ENCODE measurements at regions not wholly inside any gene's neighbourhood (a gene's known extent, or its start where the extent isn't known, plus 50 kb on each side); places are given as distances from the start of the nearest gene placed in this dataset.
A peak's percentile ranks its signal among the peaks of the same experiment; 100 is the strongest.
"Not testable (repeated sequence)": the region's sequence is repeated elsewhere in the genome, so short reads cannot be mapped to it uniquely, and the experiment has no call there.

DNA sequence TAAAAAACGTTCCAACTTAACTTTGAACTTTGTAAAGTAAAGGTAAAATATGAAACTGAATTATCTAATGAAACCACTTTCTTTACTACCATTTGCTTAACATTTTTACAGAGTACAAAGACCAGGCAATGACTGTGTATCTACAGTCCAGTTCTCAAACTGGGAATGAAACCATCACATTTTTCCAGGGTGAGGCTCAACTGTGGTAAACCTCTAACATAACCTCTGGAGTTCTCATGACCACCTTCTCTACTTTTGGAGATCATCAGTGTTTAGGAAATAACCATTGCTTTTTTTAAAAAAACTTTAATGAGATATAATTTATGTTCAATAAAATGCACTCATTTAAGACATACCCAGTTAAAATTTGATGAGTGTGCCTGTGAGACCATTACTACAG is 223.5 kb downstream of the RNF152 start:
- DNase-seq: no peak

DNA sequence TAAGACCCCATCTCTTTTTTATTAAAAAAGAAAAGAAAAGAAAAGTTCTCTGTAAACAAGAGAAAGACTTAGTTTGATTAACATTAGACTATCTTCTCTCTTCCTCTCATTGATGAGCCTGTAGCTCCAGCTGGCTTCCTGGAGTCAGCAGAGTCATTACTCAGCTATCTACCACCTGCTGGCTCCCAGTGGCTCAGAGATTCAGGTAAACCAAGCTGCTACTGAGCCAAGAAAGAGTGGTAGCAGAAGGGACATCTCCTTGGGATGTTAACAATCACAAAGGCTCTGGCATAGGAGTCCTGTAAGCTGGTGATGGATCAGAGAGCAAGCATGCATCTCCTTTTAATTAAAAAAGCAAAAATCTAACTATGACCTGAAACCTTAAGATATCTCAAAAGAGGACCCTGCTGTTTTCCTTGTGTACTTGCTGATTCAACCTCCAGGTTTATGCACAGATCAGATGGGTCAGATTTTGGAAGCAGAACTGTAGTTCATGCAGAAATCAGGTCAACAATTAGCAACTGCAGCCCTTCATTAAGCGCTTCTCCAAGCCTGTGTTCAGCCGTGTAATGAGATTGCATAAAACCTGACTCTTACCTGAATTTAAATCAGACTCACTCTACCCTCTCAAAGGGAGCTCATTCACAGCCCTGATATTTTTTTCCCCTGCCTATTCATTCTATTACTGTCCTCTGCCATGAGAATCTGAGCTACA is 225.8 kb downstream of the RNF152 start:
- DNase-seq: no peak

DNA sequence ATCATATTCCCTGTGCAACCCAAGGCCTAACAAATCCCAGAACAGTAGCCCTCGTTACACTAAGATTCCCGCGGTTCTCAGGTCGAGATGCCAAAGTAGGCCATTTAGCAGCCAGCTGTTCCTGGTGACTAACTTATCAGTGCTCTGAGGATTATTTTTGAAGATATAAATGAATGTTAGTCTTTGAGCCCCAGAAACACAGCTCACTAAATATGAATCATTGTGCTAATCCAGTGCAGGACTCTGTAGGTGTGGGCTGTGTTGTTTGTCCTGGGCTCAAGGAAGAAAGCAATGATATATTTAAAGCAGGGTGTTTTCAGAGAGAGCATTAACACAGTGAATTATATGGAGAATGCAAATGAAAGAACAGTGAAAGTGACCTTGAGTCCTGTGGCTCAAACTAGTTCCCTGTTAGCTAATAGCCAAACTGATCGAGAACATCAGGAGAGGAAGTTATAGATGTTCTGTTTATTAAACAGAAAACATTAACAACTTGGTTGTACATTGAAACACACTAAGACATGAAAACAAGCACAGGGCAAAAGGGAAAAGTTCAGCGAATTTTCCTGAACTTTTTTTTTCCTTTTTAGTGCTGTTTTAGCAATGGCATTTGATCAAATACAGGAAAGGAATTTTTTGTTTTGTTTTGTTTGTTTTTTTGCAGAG is 228.3 kb downstream of the RNF152 start:
- no peak for DNase-seq

DNA sequence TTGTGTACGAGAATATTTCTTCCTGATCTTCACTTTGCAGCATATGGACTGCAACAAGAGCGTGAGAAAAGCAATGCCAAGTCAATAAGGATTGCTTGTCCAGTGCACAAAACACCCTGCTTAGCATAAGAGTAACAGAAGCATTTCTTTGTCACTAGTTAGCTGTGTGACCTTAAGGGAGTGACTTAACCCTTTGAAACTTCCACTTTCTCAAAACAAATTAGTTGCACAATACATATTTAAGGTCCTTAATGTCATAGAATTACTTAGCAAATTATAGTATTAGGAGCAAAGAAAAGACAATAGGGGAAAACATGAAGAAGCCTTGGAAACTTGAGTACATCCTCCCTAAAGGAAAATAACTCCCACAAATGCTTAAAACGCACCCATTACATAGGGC is 230.1 kb downstream of the RNF152 start:
- DNase-seq: no peak

DNA sequence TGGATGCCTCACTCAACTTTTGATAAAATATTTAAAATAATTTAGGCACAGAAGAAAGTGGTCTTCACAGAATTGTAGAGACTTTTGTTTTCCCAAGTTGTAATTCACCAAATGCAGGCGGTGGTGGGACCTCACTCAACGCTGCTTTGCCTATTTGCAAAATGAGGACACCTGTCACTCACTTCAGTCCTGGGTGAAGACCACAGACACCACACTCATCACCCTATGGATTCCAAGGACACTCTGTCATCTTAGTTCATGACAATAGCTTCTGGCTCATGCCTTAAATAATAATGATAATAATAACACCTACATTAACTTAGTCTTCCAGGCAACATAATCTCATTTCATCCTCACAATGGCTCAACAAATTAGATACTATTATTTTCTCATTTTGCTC is 234.4 kb downstream of the RNF152 start:
- no peak for DNase-seq

DNA sequence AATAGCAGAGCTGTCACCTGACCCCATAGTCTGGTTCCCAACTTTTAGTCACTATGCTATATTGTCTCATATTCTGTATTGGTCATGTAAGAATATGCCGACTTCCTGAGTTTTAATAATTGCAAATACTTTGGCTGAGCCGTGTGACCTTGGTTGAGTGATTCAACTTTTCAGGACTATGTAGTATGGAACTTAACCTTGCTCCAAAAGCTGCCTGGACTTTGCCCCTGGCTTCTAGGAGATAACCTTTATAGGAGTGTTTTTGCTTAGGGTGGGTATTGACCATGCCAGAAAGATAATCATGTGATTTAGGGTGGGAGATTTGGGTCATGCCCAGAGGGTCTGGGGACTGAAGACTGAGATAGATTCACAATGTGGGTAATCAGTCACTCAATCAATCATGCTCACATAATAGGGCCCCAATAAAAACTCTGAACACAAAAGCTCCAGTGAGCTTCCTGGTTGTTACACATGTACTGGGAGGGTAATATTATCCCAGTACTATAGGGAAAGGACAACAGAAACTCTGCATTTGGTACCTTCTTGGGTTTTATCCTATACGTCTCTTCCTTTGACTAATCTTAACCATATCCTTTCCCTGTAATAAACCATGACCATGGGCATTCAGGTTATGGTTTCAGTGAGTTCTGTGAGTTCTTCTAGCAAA is 235.6 kb downstream of the RNF152 start:
- DNase-seq: no peak

DNA sequence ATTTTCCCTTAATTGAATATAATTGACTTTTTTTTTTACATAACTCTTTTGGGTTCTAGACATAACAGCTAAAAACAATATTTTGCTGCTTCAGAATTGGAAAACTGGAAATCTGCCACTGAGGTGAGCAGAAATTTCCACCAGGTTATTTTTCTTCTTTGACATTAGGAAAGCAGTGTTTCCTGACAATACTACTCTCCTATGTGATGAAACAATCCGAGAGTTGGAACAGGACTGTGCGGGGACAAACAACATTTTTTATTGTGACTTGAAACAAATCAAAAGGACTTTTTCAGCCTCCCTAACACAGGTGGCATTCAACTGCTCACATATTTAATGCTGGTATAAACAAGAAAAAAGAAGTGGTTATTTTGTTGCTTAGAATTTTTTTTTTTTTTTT is 237.2 kb downstream of the RNF152 start:
- DNase-seq: no peak

DNA sequence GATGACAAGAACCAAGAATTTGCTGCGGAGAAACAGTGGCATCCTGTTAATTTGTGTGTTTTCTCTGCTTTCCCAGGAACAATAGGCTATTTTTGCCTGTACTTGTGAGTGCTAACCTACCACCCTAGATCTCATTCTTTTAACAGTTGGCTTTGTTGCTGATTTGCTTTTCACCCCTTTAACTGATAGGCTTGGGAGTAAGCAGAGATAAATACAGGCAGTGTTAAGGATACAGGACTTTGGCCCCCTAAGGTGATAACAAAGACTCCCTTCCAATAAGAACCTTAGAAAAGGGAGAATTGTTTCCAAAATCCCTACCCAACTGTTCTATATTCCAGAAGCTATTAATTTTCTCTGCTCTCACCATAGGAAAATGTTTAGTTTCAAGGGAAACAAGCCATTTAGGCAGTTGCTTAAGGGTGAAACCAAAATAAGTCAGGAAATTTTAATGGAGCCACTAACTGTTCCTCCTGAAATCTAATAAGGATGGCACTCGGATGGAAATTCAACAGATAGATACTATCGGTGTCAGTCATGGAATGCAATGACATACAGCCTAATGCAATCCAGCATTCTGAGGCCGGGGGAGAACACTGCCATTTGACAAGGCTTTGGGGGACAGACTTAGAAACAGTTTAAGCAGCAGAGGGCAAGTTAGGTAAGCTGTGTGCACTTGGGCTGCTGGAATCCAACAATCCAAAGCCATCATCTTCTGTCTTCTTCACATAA is 238.8 kb downstream of the RNF152 start:
- DNase-seq: no peak

DNA sequence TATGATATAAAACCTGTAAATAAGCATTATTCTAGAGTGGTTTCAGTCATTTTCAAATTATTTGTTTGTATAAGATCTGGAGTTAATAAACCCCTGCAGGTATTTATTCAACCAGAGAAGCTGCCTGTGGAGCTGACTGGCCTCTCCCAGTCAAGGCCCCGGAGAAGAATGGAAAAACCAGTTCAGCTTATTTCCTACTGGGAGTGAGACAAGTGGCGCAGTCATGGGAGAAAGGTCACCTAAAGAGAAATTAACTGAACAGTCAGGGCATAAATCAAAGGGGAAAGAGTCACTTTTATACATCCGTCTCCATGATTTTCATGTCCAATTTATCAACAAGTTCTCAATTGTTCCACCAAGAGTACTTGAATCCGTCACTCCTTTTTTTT is 240.9 kb downstream of the RNF152 start:
- DNase-seq: no peak

DNA sequence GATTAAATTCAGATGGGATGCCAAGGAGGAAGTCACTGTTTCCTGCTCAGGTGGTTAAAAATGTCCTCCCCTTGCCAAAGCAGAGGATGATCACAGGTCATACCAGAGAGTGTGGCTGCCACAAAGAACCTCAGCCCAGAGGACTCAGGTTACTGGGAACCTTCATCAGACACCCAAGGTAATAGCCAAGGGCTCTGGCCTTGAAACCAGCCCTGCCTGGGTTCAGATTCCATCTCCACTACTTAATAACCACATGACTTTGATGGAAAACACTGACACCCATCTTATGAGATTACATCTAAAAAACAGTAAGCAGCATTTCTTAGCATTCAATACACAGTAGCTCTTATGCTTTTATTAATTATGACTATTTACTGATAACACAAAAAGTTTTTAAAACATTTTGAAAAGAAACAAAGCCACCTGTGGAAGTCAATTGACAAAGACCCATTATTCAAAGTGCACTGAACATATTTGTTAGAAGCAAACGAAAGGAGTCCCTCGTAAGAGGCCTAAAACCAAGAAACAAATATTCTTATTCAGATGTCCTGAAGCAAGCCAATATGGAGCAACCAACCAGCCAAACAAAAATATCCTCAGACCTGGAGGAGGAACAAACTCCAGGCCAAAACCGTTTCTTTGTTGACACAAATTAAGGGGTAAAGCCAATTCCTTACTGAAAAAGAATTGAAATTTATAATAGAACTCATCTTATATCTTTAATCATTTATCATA is 241.5 kb downstream of the RNF152 start:
- DNase-seq: no peak

DNA sequence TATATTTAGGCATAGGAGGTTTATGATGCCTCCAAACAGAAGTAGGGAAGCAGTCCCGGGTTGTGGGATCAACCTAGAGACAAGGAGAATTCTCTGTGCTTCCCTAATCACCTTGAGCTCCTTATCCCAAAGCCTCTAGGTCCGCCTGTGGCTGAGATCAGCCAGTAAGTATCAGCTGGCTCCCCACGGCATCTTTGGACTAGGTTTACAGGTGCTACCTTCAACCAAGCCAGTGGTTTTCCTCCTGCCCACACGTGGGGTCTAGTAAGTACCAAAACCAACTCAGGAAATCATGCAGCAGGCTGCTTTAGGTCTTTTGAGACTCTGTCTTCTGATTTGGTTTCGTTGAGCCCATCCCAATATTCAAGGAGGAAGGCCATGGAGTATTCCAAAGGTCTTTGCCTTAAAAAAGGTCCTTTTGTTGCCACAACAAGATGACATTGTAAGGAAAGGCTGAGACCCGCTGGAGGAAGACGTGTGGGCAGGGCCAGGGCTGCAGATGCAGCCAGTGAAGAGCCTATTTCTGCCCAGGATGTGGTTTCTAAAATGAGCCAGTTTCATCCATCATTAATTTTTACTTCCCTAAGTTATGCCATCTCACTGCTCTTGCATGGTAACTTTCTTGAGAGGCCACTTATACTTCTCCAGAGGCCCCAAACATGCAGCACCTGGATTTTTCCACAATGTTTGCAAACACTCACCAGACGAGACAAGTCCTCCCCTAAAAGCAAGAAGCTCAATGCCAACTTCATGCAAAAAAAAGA is 248.7 kb downstream of the RNF152 start:
- no peak for DNase-seq

DNA sequence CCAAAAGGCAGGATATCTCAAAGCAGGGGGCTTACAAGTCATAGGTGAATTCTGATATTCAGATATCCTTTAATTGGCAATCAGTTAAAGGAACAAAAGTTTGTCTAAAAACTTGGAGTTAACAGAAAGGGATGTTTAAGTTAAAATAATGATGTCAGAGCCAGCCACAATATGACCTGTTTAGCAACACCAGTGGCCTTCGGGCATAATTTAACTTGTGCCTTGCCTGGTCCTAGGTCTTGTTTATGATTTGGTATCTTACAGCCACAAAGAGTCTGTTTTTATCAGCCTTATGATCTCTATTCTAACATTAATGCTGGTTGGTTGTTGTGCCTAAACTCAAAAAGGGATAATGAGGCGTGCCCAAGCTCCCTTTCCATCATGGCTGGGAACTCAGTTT is 252.9 kb downstream of the RNF152 start:
- DNase-seq: no peak

DNA sequence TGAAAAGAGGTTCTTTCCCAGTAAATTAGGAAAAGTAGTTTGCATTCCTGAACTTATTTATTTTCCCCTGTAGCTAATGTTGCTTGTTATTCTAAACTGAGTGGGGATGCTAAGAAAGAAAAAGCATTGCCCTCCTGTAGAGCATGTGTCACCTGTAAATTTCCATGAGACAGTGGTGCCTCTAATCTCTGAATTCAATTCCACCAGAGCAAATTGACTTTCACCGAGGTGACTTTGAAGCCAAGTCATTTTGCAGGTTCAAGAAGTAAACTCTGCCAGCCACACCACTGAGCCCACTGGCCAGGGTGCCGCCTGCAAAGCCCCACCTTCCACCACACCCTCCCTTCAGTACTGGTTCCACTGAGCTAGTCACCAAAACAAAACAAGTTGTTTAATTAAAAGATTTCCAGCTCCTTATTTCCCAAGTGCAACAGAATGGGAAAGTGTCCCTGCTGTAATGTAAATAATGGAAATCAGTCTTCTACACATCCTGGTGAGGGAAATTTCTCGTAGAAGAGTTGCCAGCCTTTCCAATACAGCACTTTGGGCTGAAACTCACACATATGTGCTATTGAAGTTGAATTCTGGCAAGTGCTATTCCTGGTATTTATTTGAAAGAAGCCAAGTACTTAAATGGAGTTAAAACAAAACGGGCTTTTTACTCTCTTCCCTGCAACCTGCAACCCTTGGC is 254.8 kb downstream of the RNF152 start:
- DNase-seq: no peak

DNA sequence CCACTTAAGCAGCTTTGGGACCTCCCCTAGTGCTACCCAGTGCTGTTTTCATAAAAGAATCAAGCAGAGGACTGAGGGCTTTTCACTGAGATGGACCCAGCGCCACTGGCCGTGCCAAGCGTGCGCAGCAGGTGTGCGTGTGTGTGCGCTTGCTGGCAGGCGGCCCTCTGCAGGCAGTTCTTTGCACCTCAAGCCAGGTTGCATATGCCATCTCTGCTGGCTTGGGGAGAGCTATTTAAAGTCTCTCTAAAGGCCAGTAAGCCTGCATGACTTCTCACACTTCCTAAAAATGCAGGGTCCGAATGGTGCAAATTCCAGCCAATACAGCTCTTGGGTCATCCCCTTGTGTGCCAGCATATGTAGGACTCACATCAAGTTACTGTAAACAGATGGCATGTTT is 255.5 kb downstream of the RNF152 start:
- no peak for DNase-seq

DNA sequence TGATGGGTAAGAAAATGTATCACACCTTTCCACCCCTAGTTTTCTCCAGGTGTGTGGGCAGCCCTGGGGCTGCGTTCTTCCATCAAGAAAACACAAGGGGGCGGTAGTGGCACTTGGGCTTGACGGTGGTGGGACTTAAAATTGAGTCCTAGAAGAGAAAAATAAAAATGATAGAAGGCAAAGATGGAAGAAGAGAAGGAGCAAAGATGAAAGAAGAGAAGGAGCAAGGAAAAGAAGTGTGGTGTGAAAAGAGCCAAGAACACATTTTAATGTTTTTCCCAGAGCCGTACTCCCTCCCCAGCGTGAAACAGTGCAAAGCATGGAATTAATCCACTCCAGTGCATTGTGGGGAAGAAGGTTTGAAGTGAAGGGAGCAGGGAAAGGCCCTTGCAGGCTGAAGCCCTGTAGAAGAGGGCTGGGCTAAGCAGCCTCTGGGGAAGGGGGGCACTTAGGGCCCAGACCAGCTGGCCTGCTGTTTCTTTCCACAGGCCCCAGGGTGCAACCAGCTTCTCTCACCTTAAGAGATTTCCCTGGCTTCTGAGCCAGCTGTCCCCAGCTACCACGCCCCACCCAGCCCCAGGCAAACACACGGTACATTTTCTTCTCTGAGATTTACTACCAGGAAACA is 256.8 kb downstream of the RNF152 start:
- DNase-seq: peak; percentile 27

DNA sequence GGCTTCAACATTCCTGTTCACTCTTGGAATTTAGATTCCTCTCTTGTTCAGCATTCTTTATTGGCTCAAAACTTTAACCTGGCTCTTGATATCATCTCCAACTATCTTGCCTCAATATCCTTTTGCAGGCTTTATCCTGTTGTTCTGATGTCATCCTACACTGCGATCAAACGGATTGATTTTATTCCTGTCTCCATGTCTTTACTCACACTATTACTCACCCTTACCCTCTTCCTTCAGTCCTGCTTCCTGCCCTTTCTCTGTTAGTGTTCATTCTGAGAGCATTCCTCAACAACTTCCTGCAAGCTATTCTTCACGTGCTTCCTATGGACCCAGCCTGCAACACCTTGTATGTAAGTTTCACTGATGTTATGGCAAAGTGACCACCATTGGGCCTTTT is 264.7 kb downstream of the RNF152 start:
- DNase-seq: no peak

DNA sequence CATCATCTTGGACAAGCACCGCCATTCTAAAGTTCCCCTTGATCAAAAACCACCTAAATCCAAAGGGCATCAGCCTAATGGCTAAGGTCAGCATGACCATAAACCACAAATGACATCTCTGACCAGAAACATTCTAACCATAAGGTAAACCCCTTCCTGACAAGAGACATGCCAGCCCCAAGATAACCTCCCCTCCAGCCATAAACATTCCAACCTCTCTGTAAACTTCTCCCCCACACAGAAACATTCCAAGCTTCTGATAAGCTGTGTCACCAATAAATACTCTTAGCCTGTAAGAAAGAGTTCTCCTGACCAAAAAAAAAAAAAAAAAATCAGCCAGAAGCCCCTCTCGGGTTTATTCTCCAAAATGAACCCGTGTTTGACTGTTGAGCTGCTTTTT is 268.2 kb downstream of the RNF152 start:
- DNase-seq: not testable (repeated sequence)

DNA sequence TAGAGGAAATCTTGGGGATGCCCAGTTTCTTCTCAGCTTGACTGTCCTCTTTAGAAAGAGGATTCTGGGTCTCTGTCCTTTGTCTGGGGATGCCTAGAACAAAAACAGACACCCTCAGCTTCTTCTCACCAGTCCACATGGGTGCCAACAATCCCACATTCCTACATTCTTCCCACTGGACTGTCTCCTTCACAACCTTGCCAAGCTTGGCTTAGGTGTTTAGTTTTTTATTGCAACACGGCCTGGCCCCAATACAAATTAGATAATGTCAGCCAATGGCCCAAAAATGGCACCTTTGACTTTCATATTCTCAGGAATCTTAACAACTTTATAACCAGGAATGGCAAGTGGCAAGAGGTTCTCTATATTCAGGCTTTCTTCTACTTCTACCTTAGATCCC is 273.0 kb downstream of the RNF152 start:
- DNase-seq: no peak

DNA sequence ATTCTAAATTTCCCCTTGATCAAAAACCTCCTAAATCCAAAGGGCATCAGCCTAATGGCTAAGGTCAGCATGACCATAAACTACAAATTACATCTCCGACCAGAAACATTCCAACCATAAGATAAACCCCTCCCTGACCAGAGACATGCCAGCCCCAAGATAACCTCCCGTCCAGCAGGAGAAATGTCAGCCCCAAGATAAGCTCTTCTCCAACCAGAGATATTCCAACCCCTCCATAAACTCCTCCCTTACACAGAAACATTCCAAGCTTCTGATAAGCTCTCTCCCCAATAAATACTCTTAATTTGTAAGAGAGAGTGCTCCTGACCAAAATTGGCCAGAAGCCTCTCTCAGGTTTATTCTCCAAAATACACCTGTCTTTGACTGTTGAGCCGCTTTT is 274.0 kb downstream of the RNF152 start:
- no peak for DNase-seq

DNA sequence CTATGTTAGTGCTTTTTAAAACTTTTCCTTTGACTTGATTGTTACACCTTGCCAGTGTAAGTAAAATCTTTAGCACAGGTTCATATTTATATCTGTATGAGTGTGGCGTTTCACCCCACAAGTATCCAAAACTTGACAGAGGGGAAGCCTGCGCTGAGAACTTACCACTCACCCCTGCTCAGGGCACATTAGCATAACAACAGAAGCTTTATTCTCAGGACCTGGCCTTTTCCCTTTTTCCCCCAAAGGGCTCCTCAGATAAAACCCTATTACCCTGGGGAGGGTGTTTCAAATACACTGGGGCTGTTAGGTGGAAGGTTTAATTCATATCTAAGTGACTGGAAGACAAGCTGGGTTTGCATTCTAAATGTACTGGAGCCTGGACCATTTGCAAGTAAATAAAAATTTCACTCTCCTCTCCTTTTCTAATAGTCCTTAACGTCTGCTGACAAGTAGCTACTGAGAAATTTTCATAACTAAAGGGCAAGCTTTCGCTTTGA is 276.6 kb downstream of the RNF152 start:
- DNase-seq: no peak

DNA sequence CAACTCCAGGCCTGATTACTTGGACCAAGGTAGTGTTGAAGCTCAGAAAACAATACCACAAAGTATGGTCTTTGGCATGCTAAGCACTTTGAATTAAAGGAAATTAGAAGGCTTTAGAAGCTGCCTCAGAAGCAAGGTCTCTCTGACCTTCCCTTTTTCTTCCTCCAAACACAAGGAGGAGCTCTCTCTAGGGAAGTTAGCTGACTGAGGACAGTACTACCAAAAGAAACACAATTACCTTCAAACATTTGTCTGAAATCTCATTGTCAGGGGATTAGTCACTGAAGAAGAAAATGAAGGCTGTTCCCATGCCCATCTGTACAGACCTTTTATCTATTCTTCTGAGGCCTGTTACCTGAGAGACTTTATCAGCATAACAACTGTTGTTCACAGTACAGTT is 279.3 kb downstream of the CDH20 start:
- DNase-seq: no peak
